HCT116 (cell line): ENCODE measurements at regions not wholly inside any gene's neighbourhood (a gene's known extent, or its start where the extent isn't known, plus 50 kb on each side); places are given as distances from the start of the nearest gene placed in this dataset.

Experiments used
- ATAC-seq: fragments of 200-7000 bp; cut with Tn5 transposase; 2 replicates; pipeline ENCODE4 v1.9.1; 2020; ENCODE audit warnings: mild to moderate bottlenecking, moderate library complexity
- BruUV-seq: library from RNA; stranded (reverse); fragments of 400-500 nt; replicated peaks from 2 replicates; lab custom pipeline; 2021; lab: Mats Ljungman, UMichigan
- CTCF ChIA-PET: fragments of 300-600 bp; sonication (Branson Sonifier 250); formaldehyde crosslinking; loops from one replicate; lab custom pipeline; 2021; ENCODE audit warnings: antibody characterized with exemption; lab: Charles Lee
- POLR2A ChIA-PET: fragments of 300-600, 350-600 bp; sonication (Branson Sonifier 250); formaldehyde crosslinking; loops from one replicate; lab custom pipeline; 2021; ENCODE audit warnings: antibody characterized with exemption; lab: Charles Lee
- RAD21 ChIA-PET, 2 experiments: fragments of 300-600 bp; sonication (Branson Sonifier 250); formaldehyde crosslinking; loops; one replicate each; lab custom pipeline; 2023; ENCODE audit warnings: low total read pairs in 2 of 2; ENCODE audit not compliant: uncharacterized antibody in 2 of 2, unreplicated experiment in 2 of 2, low non-redundant PET in 1 of 2; lab: Charles Lee
- DNase-seq: peaks from one replicate; pipeline ENCODE4 v3.0.0-alpha.2; 2010; ENCODE audit warnings: low read depth, low spot score
- H2AFZ ChIP-seq: fragments of 200-600 bp; shearing (Covaris generic), sonication (generic); 2 replicates; pipeline ENCODE4 v1.6.1; 2017; ENCODE audit warnings: low read depth, mixed run types, mixed read lengths, antibody characterized with exemption, low read length; ENCODE audit not compliant: poor library complexity, severe bottlenecking
- H3K27ac ChIP-seq: 2 replicates; pipeline ENCODE4 v1.5.1; 2012; ENCODE audit warnings: low read depth, low read length
- H3K27me3 ChIP-seq: fragments of 200-600 bp; sonication (generic); 2 replicates; pipeline ENCODE4 v1.6.1; 2016; ENCODE audit warnings: mixed run types, low read length, mixed read lengths; ENCODE audit not compliant: insufficient read depth
- H3K36me3 ChIP-seq, 2 experiments: fragments of 200-500 bp in 1 of 2; fragments of 200-600 bp in 1 of 2; sonication (Bioruptor generic) in 1 of 2; sonication (generic) in 1 of 2; 2 replicates each; pipeline versions ENCODE4 v1.5.1 to v1.6.1; 2014 to 2016; ENCODE audit warnings: low read length in 2 of 2, inconsistent platforms in 1 of 2, mixed read lengths in 1 of 2, mixed run types in 1 of 2; ENCODE audit not compliant: insufficient read depth in 2 of 2, control insufficient read depth in 1 of 2
- H3K4me1 ChIP-seq, 2 experiments: fragments of 200-600 bp in 1 of 2; sonication (generic) in 1 of 2; 2 replicates each; pipeline versions ENCODE4 v1.5.1 to v1.6.1; 2012 to 2017; ENCODE audit warnings: low read length in 2 of 2, inconsistent platforms in 1 of 2, mild to moderate bottlenecking in 1 of 2, mixed read lengths in 1 of 2, mixed run types in 1 of 2, moderate library complexity in 1 of 2; ENCODE audit not compliant: insufficient read depth in 2 of 2, control insufficient read depth in 1 of 2
- H3K4me2 ChIP-seq: fragments of 200-600 bp; sonication (generic); 2 replicates; pipeline ENCODE4 v1.6.1; 2017; ENCODE audit warnings: mixed run types, low read length, mixed read lengths
- H3K4me3 ChIP-seq, 2 experiments: fragments of 200-600 bp in 1 of 2; sonication (generic) in 1 of 2; replicated peaks in 1 of 2; 2 replicates each; pipeline ENCODE4 v1.5.1; 2011 to 2016; ENCODE audit warnings: low read length in 2 of 2, control low read depth in 1 of 2, low read depth in 1 of 2, mild to moderate bottlenecking in 1 of 2, mixed read lengths in 1 of 2, mixed run types in 1 of 2
- H3K79me2 ChIP-seq: fragments of 200-600 bp; sonication (generic); 2 replicates; pipeline ENCODE4 v1.6.1; 2017; ENCODE audit warnings: mild to moderate bottlenecking, mixed run types, low read length, moderate library complexity, mixed read lengths; ENCODE audit not compliant: insufficient read depth
- H3K9ac ChIP-seq: fragments of 200-600 bp; sonication (generic); 2 replicates; pipeline ENCODE4 v1.6.1; 2016; ENCODE audit warnings: low read length, mixed read lengths
- H3K9me2 ChIP-seq: fragments of 200-600 bp; sonication (generic), shearing (Covaris generic); 2 replicates; pipeline ENCODE4 v1.6.1; 2017; ENCODE audit warnings: mixed run types, mild to moderate bottlenecking, moderate library complexity; ENCODE audit not compliant: insufficient read depth
- H3K9me3 ChIP-seq, 2 experiments: fragments of 200-500 bp in 1 of 2; fragments of 200-600 bp in 1 of 2; sonication (Bioruptor generic) in 1 of 2; sonication (generic) in 1 of 2; 2 replicates each; pipeline ENCODE4 v1.6.1; 2014 to 2017; ENCODE audit warnings: low read length in 2 of 2, mixed read lengths in 2 of 2, inconsistent platforms in 1 of 2, low read depth in 1 of 2, mild to moderate bottlenecking in 1 of 2, mixed run types in 1 of 2, moderate library complexity in 1 of 2; ENCODE audit not compliant: control insufficient read depth in 1 of 2, insufficient read depth in 1 of 2
- H4K20me1 ChIP-seq: fragments of 200-600 bp; sonication (generic), shearing (Covaris generic); 2 replicates; pipeline ENCODE4 v1.6.1; 2017; ENCODE audit warnings: mixed run types, mild to moderate bottlenecking, moderate library complexity; ENCODE audit not compliant: insufficient read depth
- CEBPB ChIP-seq: IDR thresholded peaks from 2 replicates; pipeline ENCODE4 v1.6.1; 2012; ENCODE audit warnings: low read depth
- CTCF ChIP-seq, 3 experiments: fragments of 200-600 bp in 1 of 3; sonication (generic) in 1 of 3; IDR thresholded peaks in 2 of 3; conservative IDR thresholded peaks in 1 of 3; 2 replicates each; pipeline ENCODE4 v1.5.1; 2012 to 2017; ENCODE audit warnings: low read depth in 2 of 3, low read length in 2 of 3, antibody characterized with exemption in 1 of 3, borderline replicate concordance in 1 of 3, control low read depth in 1 of 3, mild to moderate bottlenecking in 1 of 3, mixed read lengths in 1 of 3, mixed run types in 1 of 3, moderate library complexity in 1 of 3; ENCODE audit not compliant: insufficient read depth in 1 of 3
- EGR1 ChIP-seq: IDR thresholded peaks from 2 replicates; pipeline ENCODE4 v1.6.1; 2012; ENCODE audit warnings: low read depth
- EZH2 ChIP-seq: fragments of 200-600 bp; sonication (generic); IDR thresholded peaks from 2 replicates; pipeline ENCODE4 v1.6.1; 2017; ENCODE audit warnings: antibody characterized with exemption, mixed run types
- JUND ChIP-seq: IDR thresholded peaks from 2 replicates; pipeline ENCODE4 v1.6.1; 2012
- POLR2A ChIP-seq: IDR thresholded peaks from 2 replicates; pipeline ENCODE4 v1.7.0; 2011; ENCODE audit warnings: borderline replicate concordance; ENCODE audit not compliant: insufficient read depth, insufficient read length; ENCODE audit errors: extremely low read depth
- POLR2AphosphoS5 ChIP-seq: IDR thresholded peaks from 2 replicates; pipeline ENCODE4 v1.6.1; 2011; ENCODE audit warnings: mild to moderate bottlenecking, low read depth, low read length, moderate library complexity
- SRF ChIP-seq: IDR thresholded peaks from 2 replicates; pipeline ENCODE4 v1.6.1; 2012; ENCODE audit warnings: low read depth
- YY1 ChIP-seq: IDR thresholded peaks from 2 replicates; pipeline ENCODE4 v1.6.1; 2011; ENCODE audit warnings: low read length, low read depth, moderate library complexity, mild to moderate bottlenecking; ENCODE audit not compliant: insufficient replicate concordance; ENCODE audit errors: extremely low read depth
- ZFX ChIP-seq: fragments of 450-650 bp; IDR thresholded peaks from 2 replicates; pipeline ENCODE4 v1.6.1; 2017
- ZNF274 ChIP-seq: fragments of 200-500 bp; sonication (Bioruptor generic); IDR thresholded peaks from 2 replicates; pipeline ENCODE4 v1.6.1; 2014; ENCODE audit warnings: mild to moderate bottlenecking, low read depth, low read length, inconsistent platforms
- intact Hi-C: fragments of 100-400 bp; cut with micrococcal nuclease; formaldehyde crosslinking; loops from 2 replicates; pipeline ENCODE4 v1.10.0; 2022
- TF ChIP-seq, protein P1 (sequence below): IDR thresholded peaks from 2 replicates; pipeline ENCODE4 v1.6.1; 2012
- TF ChIP-seq, protein P2 (sequence below): IDR thresholded peaks from 2 replicates; pipeline ENCODE4 v1.6.1; 2012; ENCODE audit warnings: low read depth
- TF ChIP-seq, protein P3 (sequence below): IDR thresholded peaks from 2 replicates; pipeline ENCODE4 v1.6.1; 2012

DNA sequence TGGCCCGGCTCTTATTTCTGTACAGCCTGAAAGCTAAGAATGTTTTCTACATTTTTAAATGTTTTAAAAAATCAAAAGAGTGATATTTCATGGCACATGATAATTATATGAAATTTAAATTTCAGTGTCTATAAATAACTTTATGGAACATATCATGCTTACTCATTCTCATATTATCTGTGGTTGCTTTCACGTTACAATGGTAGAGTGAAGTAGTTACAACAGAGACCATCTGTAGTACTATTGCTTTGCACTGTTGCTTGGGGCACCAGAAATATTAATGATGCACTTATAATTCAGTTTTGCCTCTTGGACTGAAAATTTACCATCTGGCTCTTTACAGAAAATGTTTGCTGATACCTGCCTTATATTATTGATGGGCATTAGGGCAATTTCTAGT is 481.6 kb downstream of the PLPP3 start:
- CTCF ChIA-PET: no interaction called here
- intact Hi-C loops: no loop called here

DNA sequence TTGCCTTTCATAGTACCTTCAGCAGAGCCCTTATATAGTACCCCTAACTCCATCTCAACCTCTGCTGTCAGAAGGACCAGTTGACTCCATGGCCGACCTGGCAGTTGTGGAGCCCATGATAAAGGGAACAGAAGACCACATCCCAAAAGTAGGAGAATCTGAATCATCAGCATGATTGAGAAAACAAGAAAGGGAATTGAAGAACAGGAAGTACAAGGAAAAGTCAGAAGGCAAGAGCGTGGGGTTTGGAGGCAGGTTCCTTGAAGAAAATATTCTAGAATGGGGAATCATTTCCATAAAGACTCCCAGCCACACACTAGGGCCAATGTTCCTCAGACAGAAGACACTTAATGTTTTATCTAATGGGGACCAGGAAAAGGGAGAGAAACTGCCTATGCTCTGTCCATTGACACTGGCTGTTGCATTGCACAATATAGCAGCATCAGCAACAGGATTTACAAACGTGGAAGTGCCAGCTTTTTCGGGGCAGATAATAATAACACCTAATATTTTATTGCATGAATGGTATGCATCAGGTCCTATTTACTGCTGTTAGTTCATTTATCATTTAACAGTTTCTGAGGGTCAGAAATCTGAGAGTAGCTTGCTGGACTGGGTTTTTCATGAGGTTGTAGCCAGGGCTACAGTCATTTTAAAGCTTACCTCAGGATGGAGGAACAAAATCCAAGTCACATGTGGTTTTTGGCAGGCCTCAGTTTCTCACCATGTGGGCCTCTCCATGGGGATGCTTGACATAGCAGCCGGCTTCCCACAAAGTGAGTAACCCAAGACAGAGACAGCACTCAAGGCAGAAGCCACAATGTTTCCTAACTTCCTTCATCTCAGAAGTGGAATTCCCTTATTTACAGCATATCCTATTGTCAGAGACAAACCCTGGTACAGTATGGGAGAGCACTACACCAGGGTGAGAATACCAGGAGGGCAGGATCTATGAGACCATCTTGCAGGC is 483.4 kb downstream of the PLPP3 start:
- Histone ChIP-seq H3K4me1 (no peaks in the 10 kb centered on the region), H4K20me1 (no peaks in the 10 kb centered on the region), H3K4me3 (no peak overlapping the region), H3K9me3 (no peaks in the 10 kb centered on the region), H3K9ac (no peak overlapping the region), H3K79me2 (no peaks in the 10 kb centered on the region), H2AFZ (no peak overlapping the region), H3K4me2 (no peak overlapping the region), H3K9me2 (no peaks in the 10 kb centered on the region), H3K36me3 (no peaks in the 10 kb centered on the region), H3K27me3 (peaks cover 4% of the 10 kb centered on the region; the same call in 1 of the 2 replicates), H3K27ac (no peak overlapping the region)
- no peak for TF ChIP-seq CEBPB
- no peak for TF ChIP-seq POLR2A
- no peak for TF ChIP-seq ZFX
- no peak for TF ChIP-seq EGR1
- TF ChIP-seq EZH2: no peak
- TF ChIP-seq CTCF (IDR thresholded peaks at IDR 0.05 in 2 of 3, conservative IDR thresholded peaks at IDR 0.05 in 1 of 3; ENCODE audit: borderline replicate concordance in 1 of 3, insufficient read depth in 1 of 3, low read depth in 2 of 3, low read length in 2 of 3): no peak
- TF ChIP-seq, protein P1, sequence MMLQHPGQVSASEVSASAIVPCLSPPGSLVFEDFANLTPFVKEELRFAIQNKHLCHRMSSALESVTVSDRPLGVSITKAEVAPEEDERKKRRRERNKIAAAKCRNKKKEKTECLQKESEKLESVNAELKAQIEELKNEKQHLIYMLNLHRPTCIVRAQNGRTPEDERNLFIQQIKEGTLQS: no peak
- no peak for TF ChIP-seq YY1
- TF ChIP-seq, protein P2, sequence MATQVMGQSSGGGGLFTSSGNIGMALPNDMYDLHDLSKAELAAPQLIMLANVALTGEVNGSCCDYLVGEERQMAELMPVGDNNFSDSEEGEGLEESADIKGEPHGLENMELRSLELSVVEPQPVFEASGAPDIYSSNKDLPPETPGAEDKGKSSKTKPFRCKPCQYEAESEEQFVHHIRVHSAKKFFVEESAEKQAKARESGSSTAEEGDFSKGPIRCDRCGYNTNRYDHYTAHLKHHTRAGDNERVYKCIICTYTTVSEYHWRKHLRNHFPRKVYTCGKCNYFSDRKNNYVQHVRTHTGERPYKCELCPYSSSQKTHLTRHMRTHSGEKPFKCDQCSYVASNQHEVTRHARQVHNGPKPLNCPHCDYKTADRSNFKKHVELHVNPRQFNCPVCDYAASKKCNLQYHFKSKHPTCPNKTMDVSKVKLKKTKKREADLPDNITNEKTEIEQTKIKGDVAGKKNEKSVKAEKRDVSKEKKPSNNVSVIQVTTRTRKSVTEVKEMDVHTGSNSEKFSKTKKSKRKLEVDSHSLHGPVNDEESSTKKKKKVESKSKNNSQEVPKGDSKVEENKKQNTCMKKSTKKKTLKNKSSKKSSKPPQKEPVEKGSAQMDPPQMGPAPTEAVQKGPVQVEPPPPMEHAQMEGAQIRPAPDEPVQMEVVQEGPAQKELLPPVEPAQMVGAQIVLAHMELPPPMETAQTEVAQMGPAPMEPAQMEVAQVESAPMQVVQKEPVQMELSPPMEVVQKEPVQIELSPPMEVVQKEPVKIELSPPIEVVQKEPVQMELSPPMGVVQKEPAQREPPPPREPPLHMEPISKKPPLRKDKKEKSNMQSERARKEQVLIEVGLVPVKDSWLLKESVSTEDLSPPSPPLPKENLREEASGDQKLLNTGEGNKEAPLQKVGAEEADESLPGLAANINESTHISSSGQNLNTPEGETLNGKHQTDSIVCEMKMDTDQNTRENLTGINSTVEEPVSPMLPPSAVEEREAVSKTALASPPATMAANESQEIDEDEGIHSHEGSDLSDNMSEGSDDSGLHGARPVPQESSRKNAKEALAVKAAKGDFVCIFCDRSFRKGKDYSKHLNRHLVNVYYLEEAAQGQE: no peak
- TF ChIP-seq, protein P3, sequence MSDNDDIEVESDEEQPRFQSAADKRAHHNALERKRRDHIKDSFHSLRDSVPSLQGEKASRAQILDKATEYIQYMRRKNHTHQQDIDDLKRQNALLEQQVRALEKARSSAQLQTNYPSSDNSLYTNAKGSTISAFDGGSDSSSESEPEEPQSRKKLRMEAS: no peak
- TF ChIP-seq ZNF274: no peak
- TF ChIP-seq JUND: no peak
- ChIA-PET CTCF (no interaction called here), POLR2A (no interaction called here), RAD21 (no interaction called here)
- DNase-seq: no peak
- no TSS peak for BruUV-seq
- no peak for ATAC-seq
- intact Hi-C loops: no loop called here

More for the DNA sequence above, 481.6 kb downstream of the PLPP3 start:
- Histone ChIP-seq H3K27me3 (peaks cover 4% of the 10 kb centered on the region; the same call in 1 of the 2 replicates), H3K9me2 (no peaks in the 10 kb centered on the region), H3K4me3 (no peak overlapping the region), H3K4me1 (no peaks in the 10 kb centered on the region), H3K36me3 (no peaks in the 10 kb centered on the region), H4K20me1 (no peaks in the 10 kb centered on the region), H3K9me3 (no peaks in the 10 kb centered on the region), H3K9ac (no peak overlapping the region), H3K4me2 (no peak overlapping the region)
- POLR2A ChIA-PET: no interaction called here
- DNase-seq (no peak), ATAC-seq (no peak)
- BruUV-seq: no TSS peak
- TF ChIP-seq POLR2AphosphoS5 (no peak), SRF (no peak)
- TF ChIP-seq, all 23 proteins: peak for 0
- Histone ChIP-seq H2AFZ (no peak overlapping the region), H3K27ac (no peak overlapping the region), H3K79me2 (no peaks in the 10 kb centered on the region)
- RAD21 ChIA-PET: no interaction called here
